CD1c-positive myeloid dendritic cell (primary cell): ENCODE measurements at regions not wholly inside any gene's neighbourhood (a gene's known extent, or its start where the extent isn't known, plus 50 kb on each side); places are given as distances from the start of the nearest gene placed in this dataset.
"Not testable (repeated sequence)": the region's sequence is repeated elsewhere in the genome, so short reads cannot be mapped to it uniquely, and the experiment has no call there.

Experiments used
- DNase-seq: peaks from one replicate; pipeline ENCODE4 v3.0.0-alpha.2; 2016; ENCODE audit errors: extremely low spot score

GRCh38 chr7:55303220-55303619, 61.9 kb upstream of the LANCL2 start:
- DNase-seq, result no peak

- DNase-seq, result no peak
Measured at GRCh38 chr7:55304018-55304762, 60.9 kb upstream of the LANCL2 start.

DNA sequence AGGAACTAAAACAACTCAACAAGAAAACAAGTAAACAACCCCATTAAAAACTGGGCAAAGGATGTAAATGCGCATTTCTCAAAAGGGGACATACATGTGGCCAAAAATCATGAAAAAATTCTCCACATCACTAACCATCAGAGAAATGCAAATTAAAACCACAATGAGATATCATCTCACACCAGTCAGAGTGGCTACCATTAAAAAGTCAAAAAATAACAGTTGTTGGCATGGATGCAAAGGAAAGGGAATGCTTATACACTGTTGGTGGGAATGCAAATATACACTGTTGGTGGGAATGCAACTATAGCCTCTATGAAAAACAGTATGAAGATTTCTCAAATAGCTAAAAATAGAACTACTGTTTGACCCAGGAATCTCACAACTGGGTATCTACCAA, 60.0 kb upstream of the LANCL2 start:
- DNase-seq, result no peak

GRCh38 chr7:55306331-55306730, 58.8 kb upstream of the LANCL2 start:
- DNase-seq, result no peak

GRCh38 chr7:55307123-55307916, 57.8 kb upstream of the LANCL2 start:
- DNase-seq, result no peak

DNA sequence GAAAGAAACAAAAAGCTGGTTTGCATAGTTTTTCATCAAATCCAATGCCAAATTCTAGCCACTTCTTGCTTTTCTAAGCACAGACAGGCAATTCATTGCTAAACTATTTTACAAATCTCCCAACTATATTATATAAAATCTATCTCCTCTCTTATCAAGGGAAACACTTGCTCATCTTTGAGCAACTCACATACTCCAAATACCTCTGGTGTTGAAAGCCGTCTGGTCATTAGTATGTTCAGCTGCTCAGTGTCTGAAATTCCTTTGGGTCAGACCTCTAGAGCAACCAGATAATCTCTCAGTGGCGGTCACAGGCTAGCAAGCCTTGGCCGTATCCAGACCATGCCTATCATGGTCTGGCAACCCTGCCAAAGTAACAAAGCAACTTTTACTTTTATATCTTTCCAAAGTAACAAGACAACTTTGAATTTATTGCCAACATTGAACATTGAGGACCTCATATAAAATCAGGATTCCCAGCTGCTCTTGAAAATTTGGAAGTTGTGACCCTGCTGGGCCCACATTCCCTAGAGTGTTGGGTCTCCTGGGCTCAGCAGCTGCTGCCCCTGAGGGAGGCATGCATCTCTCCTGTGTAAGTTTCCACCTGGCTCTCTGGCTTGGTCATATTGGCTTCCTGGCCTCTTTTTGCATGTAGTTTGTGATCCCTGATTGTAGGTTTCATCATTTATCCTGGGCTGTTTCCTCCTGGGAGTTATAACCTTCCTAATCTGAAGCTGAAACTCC, 56.8 kb upstream of the LANCL2 start:
- no peak for DNase-seq

DNA sequence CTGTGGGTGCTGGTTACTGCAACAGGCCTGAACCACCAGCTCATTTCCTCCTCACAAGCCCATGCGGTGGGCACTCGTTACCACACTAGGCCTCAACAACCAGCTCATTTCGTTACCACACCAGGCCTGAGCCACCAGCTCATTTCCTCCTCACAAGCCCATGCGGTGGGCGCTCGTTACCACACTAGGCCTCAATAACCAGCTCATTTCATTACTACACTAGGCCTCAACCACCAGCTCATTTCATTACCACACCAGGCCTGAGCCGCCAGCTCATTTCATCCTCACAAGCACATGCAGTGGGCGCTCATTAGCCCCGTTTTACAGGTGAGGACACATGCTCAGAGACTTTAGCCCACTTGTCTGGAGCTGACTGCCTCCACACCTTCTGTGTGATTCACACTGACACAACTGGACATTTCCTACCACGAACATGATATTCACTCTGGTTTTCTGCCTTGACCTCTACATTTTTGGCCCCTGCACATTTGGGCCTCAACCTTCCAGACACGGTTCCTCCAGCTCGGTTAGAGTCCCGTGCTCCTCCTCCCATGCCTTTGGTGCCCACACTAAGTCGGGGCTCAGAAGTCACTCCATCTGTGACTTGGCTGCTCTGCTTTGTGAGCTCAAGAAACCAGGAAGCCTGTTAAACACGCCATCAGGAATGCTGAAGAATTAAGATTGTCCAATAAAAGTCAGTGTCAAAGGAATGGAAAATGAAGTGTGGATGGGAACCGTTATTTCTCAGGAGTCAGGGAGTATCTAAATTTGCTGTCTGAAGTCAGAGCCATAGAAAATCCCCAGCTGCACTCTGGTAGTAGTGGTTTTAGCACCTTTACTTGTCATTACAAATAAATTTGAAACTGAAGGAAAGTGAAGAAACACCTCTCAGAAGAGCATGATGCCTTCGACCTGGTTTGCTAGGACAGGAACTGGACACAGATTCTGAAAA, 55.8 kb upstream of the LANCL2 start:
- DNase-seq, result peak; percentile 15

DNA sequence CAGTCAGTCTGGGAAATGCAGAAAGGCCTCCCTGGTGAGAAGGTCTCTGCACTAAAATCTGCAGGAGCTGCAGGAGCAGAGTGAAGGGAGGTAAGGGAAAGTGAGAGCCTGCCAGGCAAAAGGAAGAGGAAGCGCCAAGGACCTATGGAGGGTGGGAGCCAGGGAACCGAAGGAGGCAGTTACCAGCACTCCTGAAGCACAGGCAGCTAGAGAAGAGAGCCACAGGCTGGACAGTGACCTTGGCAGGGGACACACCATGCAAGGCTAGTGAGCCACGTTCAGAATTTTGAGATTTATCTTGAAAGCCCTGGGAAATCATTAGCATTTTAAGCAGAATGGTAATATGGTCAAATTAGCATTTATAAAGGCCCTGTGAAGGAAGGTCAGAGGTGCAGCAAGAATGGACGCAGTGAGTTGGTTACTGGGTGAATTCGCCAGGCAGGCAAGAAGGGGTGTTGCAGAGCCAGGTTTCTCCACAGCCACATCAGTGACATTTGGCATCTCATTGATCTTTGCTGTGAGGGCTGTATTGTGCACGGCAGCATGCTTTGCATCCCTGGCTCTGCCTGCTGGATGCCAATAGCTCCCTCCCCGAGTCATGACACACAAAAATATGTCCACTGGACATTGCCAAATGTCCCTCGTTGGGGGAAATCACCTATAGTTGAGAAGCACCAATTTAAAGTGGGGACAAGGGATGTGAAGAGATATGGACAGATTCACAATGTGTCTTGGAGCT, 54.7 kb upstream of the LANCL2 start:
- no peak for DNase-seq

- DNase-seq, result not testable (repeated sequence)
Measured at GRCh38 chr7:55311892-55312291, 53.2 kb upstream of the LANCL2 start.

DNA sequence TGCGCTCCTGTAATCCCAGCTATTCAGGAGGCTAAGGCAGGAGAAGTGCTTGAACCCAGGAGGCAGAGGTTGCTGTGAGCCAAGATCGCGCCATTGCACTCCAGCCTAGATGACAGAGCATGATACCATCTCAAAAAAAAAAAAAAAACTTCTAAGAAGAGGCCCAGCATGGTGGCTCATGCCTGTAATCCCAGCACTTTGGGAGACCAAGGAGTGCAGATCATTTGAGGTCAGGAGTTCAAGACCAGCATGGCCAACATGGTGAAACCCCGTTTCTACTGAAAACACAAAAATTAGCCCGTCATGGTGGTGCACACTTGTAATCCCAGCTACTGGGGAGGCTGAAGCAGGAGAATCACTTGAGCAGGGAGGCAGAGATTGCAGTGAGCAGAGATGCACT, 51.5 kb upstream of the LANCL2 start:
- not testable (repeated sequence) for DNase-seq

DNA sequence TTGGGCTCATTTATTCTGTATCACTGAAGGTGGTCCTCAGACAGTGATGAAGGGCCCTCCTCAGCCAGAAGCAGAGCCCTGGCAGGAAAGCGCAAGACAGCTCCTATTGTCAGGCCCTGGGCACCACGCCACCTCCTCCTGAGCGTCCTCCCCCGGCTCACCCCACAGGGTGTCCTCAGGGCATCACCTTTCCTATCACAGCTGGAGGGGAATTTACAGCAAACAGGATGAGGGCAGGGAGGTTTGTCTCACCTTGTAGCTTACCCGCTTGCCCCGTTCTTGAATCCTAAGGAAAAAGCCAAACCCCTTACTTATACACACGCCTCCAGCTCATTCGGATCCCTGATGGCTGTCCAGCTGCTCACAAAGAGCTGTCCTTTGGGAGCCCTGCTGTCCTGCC, 50.2 kb upstream of the LANCL2 start:
- DNase-seq, result no peak
